Adrenal gland (tissue), 9 donors: ENCODE measurements at regions not wholly inside any gene's neighbourhood (a gene's known extent, or its start where the extent isn't known, plus 50 kb on each side); places are given as distances from the start of the nearest gene placed in this dataset.

ENCODE experiments used
- DNase-seq, 7 donors: peaks; one replicate each; pipeline ENCODE4 v3.0.0-alpha.2; 2019 to 2020
- H3K27ac ChIP-seq, 5 donors: fragments of 200-600 bp; sonication (generic) in 4 of 5; 1 replicate in 3 of 5; 2 replicates in 2 of 5; pipeline versions ENCODE4 v1.5.1 to v1.8.0; 2016 to 2020; ENCODE audit warnings: mild to moderate bottlenecking in 1 of 5
- H3K27me3 ChIP-seq: fragments of 200-600 bp; 2 replicates; pipeline ENCODE4 v1.8.0; 2021
- H3K36me3 ChIP-seq, 2 donors: fragments of 200-600 bp; replicated peaks in 1 of 2; 1 replicate in 1 of 2; 2 replicates in 1 of 2; pipeline versions ENCODE4 v1.5.1 to v1.8.0; 2018 to 2022
- H3K4me1 ChIP-seq, 2 donors: fragments of 200-600 bp; replicated peaks in 1 of 2; 1 replicate in 1 of 2; 2 replicates in 1 of 2; pipeline versions ENCODE4 v1.5.1 to v1.8.0; 2018 to 2021
- H3K4me3 ChIP-seq, 4 donors: fragments of 200-600 bp; sonication (generic) in 3 of 4; one replicate each; pipeline ENCODE4 v1.5.1; 2016 to 2018
- H3K9me3 ChIP-seq, 3 donors: fragments of 200-600 bp; sonication (generic) in 1 of 3; replicated peaks in 1 of 3; 1 replicate in 2 of 3; 2 replicates in 1 of 3; pipeline versions ENCODE4 v1.5.1 to v1.8.0; 2016 to 2021
- CTCF ChIP-seq, 6 experiments: fragments of 450-650 bp in 4 of 6; fragments of 200-600 bp in 2 of 6; sonication (generic) in 1 of 6; IDR thresholded peaks; 1 replicate in 5 of 6; 2 replicates in 1 of 6; pipeline versions ENCODE4 v1.5.1 to v1.8.0; 2016 to 2021; ENCODE audit warnings: antibody characterized with exemption in 6 of 6, mild to moderate bottlenecking in 2 of 6, moderate library complexity in 1 of 6
- POLR2A ChIP-seq, 2 donors: fragments of 450-650 bp; IDR thresholded peaks; one replicate each; pipeline ENCODE4 v1.6.1; 2017; ENCODE audit warnings: antibody characterized with exemption in 2 of 2, mild to moderate bottlenecking in 2 of 2, moderate library complexity in 1 of 2
- WGBS, 4 donors: extraction: QIAGEN DNeasy Blood & Tissue Kit in 2 of 4; methylation state at CpG; one replicate each; pipeline versions ENCODE4 v1.1.5 to v1.1.7; 2013 to 2017; 5-methylcytosine and 5-hydroxymethylcytosine counted together
- intact Hi-C, 2 donors: fragments of 100-400 bp; cut with DNase I; formaldehyde crosslinking; loops; one replicate each; pipeline versions ENCODE4 v1.14.1 to v1.15.0; 2022 to 2023
- donor health status: healthy with polysubstance abuse.
- donor health status: Bipolar disorder and iron deficiency.
- donor health status: DM: yes; HTN: yes; CAD: no.
- donor health status: DM: no; HTN: no; CAD: no.
- donor health status: DM: no; HTN: no; CAD: no.

- intact Hi-C loops: no loop called here
Measured at GRCh38 chr2:188668017-188668680, 306.0 kb upstream of the COL3A1 start.

GRCh38 chr2:188675391-188676009 is 298.7 kb upstream of the COL3A1 start:
- Histone ChIP-seq H3K4me3 (no peak overlapping the region), H3K27me3 (no peaks in the 10 kb centered on the region), H3K27ac (no peak overlapping the region), H3K36me3 (no peaks in the 10 kb centered on the region), H3K4me1 (no peaks in the 10 kb centered on the region), H3K9me3 (no peaks in the 10 kb centered on the region)
- DNase-seq: no peak
- intact Hi-C loops: no loop called here
- TF ChIP-seq CTCF (IDR thresholded peaks at IDR 0.05) (no peak), POLR2A (IDR thresholded peaks at IDR 0.05) (no peak)

More at GRCh38 chr2:188668017-188668680, 306.0 kb upstream of the COL3A1 start:
- DNase-seq: no peak
- Histone ChIP-seq H3K4me3 (no peak overlapping the region), H3K27me3 (no peaks in the 10 kb centered on the region), H3K4me1 (no peaks in the 10 kb centered on the region), H3K9me3 (no peaks in the 10 kb centered on the region), H3K36me3 (no peaks in the 10 kb centered on the region), H3K27ac (no peak overlapping the region)
- TF ChIP-seq CTCF (IDR thresholded peaks at IDR 0.05) (no peak), POLR2A (IDR thresholded peaks at IDR 0.05) (no peak)
- WGBS, 4 donors: 66 to 79% (median 72%) methylated on average over 4 of the region's 4 CpGs

GRCh38 chr2:188676010-188676400 is 298.2 kb upstream of the COL3A1 start:
- Histone ChIP-seq H3K4me1 (no peaks in the 10 kb centered on the region), H3K36me3 (no peaks in the 10 kb centered on the region), H3K4me3 (no peak overlapping the region), H3K27ac (no peak overlapping the region), H3K27me3 (no peaks in the 10 kb centered on the region), H3K9me3 (no peaks in the 10 kb centered on the region)
- DNase-seq: no peak
- intact Hi-C loops: no loop called here
- WGBS, 4 donors: 88 to 98% (median 89%) methylated on average over 1 of the region's 1 CpG
- TF ChIP-seq CTCF (IDR thresholded peaks at IDR 0.05): no peak
- no peak for TF ChIP-seq POLR2A (IDR thresholded peaks at IDR 0.05)

GRCh38 chr2:188677142-188677541 is 297.0 kb upstream of the COL3A1 start:
- Histone ChIP-seq H3K4me3 (no peak overlapping the region), H3K27ac (no peak overlapping the region), H3K27me3 (no peaks in the 10 kb centered on the region), H3K36me3 (no peaks in the 10 kb centered on the region), H3K9me3 (no peaks in the 10 kb centered on the region), H3K4me1 (no peaks in the 10 kb centered on the region)
- intact Hi-C loops: no loop called here
- no peak for DNase-seq
- TF ChIP-seq CTCF (IDR thresholded peaks at IDR 0.05): no peak
- no peak for TF ChIP-seq POLR2A (IDR thresholded peaks at IDR 0.05)
